Tibial nerve (tissue), 4 donors: ENCODE measurements at regions not wholly inside any gene's neighbourhood (a gene's known extent, or its start where the extent isn't known, plus 50 kb on each side); places are given as distances from the start of the nearest gene placed in this dataset.

Experiments
- CTCF ChIP-seq, 5 experiments: fragments of 200-600 bp in 3 of 5; fragments of 450-650 bp in 2 of 5; sonication (generic) in 3 of 5; IDR thresholded peaks; one replicate each; pipeline ENCODE4 v1.5.1; 2016 to 2019; ENCODE audit warnings: antibody characterized with exemption in 5 of 5, mild to moderate bottlenecking in 3 of 5, moderate library complexity in 2 of 5
- EP300 ChIP-seq, 2 donors: sonication (generic); formaldehyde crosslinking; IDR thresholded peaks; one replicate each; pipeline ENCODE4 v1.6.1; 2017; ENCODE audit warnings: antibody characterized with exemption in 2 of 2, mild to moderate bottlenecking in 1 of 2

GRCh38 chr1:79966438-79966837 is 959.9 kb upstream of the ADGRL4 start:
- TF ChIP-seq EP300 (IDR thresholded peaks at IDR 0.05) (no peak), CTCF (IDR thresholded peaks at IDR 0.05) (no peak)
